ENCODE measurements at regions not wholly inside any gene's neighbourhood (a gene's known extent, or its start where the extent isn't known, plus 50 kb on each side); places are given as distances from the start of the nearest gene placed in this dataset.

DNA sequence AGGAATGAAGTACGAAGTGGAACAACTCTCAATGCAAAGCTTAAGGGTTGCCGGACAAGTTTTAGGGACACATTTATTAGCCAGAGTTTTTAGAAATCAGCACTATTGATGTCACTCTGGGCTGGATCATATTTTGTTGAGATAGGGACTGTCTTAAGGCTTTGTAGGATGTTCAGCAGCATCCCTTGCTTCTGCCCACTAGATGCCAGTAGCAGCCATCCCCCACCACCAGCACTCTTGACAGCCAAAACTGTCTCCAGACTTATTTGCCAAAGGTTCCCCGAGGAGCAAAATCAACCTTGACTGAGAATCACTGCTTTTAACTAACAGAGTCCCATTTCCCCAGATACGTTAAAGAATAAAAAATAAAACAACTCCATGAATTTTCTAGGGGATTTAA, 1497.3 kb downstream of the STIM2 start:
- no peak for DNase-seq

DNA sequence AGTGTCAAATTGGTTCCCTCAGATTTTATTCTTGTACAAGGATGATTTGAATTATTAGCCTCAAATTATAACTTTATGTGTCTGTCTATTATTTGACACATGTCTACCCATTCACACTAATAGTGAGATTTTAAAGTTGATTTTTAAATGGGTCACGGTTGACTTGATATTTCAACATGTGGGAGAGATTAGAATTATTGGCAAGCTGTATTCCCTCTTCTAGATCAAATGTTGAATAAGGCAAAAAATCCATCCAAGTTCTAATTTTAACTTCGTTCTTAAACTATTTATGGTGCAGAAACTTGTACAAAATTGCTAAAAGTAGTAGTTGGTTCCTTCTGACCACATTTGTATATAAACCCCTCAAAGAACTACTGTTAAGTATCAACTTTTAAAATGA, 1498.0 kb downstream of the STIM2 start:
- no peak for DNase-seq

DNA sequence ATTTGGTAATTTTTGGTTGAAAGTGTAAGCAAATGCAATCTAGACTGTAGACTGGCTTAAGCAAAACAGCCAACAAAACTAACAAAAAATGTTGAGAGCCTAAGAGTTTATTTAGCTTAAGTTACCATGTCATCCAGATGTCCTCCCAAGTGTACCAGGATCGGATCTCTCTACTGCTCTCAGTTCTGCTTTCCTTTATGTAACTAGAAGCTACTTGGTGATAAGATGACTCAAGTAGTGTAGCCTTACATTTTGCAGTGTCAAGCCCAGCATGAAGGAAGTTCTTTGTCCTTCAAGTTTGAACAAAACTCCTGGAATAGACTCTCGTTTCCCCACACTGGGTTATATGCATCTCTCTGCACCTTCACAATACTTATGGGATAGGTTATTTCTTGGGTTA, 1500.0 kb downstream of the STIM2 start:
- DNase-seq = no peak

DNA sequence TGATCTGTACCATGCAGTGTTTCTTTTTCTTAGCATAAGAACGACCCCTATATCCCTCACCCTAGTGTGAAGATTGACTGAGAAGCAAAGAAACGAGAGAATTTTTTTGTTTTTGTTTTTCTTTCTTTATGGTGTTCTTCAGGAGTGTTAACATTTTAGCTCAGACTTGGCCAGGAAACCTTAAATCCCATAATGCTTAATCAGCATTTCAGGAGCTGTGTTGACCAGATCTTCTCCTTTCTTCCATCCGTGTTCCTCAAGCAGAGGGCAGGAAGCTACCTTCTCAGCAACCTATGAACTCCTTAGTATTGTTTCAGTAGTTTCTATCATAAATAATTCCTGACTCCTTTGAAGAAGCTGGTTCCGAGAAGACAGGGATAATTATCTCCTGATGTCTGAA, 1501.5 kb downstream of the STIM2 start:
- DNase-seq = no peak

DNA sequence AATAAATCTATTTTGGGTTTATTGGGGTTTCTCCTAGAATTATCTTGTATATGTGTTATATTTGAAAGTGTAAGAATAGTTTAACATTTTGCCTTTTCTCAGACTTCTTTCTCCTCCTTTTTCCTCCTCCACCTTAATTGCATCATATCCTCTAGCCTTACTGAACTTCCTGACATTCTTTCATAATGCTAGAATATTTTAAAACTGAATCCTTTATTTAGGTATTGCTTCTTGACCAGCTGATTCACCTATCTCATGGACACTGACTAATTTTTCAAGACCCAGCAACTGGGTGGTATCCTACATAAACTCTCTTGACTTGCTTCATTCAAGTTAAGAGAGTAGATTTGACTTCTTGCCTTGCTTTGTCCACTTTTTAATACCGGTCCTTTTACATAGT, 1508.9 kb downstream of the STIM2 start:
- DNase-seq = no peak

DNA sequence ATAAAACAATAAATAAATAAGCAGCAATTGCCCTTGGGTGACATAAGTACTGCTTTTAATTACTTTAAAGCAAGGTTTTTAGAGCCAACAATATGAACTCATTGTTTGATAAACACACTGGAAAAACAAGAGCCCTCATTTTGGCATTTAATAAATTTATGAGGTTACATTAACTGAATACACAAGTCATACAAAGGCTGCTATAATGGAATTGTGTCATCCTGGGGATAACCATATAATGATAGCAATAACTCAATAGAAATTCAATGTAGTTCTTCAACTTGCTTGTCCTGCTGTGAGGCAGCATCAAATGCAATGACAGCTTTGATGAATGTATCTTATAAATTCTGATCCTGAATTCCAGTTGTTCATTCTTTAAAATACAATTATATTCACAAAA, 1512.5 kb downstream of the STIM2 start:
- no peak for DNase-seq

DNA sequence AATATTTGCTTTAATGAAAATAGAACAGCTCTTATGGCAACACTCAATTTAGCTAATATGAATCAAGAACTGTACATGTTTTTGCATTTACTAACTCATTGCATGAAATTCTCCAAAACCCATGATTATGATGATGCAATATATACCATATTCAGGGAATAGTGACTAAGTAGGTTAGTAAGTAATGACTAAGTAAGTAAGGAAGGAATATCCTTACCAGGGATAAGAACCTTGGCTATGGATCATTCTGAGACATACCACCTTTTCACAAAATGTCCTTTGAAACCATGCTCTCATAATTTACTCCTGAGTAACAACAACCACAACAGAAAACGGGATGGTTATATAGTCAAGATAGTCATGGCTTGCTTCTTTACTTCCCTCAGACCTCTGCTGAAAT, 1513.0 kb downstream of the STIM2 start:
- DNase-seq = no peak

DNA sequence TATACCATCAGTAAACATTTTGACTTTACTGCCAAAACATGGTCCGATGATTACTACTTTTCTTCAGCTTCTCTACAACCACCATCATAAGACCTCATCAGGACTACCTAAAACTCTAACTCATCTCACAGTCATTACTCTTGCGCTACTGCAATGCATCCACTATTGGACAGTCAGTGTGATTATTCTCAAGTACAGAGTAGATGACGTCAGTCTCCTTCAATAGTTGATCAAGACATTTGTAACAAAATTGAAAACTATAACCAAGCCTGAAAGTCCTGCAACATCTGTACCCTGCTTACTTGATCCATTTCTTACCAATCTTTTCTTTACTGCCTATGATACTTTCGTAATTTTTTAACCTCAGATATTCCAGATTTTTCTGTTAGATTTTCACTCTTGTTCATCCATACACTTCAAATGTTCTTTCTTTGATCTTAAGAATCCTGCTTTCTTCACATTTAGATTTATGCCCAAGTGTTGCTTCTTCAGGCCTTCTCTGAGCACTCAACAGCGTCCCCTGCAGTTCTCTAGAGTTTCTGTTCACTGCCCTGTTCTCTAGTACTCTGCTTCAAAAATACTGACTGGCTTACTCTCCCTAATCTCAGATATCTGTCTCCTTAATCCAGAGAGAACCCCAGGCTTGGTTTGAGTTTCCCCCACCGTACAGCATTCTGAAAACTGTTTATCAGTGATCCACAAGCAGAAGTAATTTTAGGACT, 1517.6 kb downstream of the STIM2 start:
- no peak for DNase-seq

DNA sequence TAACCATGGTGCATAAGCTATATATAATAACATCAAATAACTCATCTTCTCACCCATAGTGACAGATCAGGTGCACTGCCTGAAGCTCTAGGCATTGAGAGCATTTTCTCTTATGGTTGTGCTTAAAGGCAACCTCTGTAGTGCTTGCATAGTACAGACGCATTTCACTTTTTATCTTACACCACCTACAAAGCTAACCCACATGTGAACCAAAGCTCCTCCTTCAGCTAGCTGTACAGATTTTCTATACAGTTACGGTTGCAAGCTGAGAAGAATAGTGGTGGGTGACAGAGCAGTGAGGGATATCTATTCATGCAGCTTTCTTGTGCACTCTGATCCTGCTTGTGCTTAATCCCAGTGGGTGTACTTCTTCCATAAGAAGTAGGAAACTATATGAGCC, 1525.2 kb downstream of the STIM2 start:
- no peak for DNase-seq

DNA sequence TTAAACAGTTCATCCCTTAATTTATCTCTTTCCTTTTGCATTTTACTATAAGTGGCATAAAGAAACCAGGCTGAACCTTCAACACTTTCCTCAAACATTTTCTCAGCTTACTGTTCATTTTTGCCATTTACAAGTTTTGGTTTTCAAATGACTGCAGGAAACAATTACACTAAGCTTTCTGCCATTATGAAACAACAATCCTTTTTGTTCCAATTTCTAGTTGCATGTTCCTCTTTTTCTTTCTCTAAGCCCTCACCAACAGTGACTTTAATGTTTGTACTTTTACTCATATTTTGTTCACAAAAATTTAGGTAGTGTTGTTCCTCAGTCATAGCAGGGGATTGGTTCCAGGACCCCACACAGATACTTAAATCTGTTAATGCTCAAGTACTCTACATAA, 1526.1 kb downstream of the STIM2 start:
- no peak for DNase-seq

DNA sequence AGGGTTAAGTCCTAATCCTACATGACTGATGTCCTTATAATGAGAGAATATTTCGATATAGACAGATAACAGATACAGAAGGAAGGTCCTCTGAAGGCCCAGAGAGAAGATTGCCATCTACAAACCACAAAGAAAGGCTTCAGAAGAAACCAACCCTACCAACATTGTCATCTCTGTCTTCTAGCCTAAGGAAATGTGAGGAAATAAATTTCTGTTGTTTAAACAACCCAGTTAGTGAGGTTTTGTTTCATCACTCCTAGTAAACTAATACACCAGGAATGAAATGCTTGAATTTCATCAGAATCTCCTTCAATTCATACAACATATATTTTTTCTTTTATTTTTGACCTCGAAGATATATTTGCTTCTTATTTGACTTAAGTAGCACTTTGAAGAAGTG, 1527.8 kb downstream of the STIM2 start:
- DNase-seq = no peak

DNA sequence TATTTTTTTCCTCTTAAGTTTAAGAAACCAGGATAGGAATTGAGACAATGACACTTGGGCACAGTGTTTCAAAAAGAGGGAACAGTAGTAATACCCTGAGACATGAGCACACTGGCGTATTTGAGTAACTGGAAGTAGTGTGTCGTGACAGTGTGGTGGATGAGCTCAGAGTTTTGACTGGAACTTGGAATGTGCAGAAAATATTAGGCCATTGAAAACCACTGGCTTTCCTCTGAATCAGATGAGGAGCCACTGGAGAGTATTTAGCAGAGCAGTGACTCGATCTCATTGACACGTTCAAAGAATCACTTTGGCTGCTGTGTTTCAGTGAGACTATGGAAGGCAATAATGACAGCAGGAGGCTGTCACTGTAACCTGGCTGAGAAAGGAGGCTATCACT, 1531.2 kb downstream of the STIM2 start:
- DNase-seq = no peak

DNA sequence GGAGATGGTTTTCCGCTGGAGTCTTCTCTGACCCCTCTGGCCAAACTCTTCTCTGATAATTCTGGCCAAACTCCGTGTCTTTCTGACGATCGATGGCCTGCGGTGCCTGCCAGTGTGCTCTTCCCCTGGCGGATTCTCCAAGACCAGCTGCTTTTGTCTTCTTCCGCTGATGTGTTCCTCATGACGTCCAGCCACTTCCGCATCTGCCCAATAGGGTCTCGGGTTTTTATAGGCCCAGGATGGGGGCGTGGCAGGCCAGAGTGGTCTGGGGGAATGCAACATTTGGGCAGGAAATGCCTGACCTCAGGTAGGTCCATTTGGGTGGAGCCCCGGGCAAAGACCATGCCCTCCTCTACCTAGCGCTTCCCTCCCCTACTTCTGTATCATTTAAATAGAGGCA, 1542.1 kb downstream of the STIM2 start:
- no peak for DNase-seq

DNA sequence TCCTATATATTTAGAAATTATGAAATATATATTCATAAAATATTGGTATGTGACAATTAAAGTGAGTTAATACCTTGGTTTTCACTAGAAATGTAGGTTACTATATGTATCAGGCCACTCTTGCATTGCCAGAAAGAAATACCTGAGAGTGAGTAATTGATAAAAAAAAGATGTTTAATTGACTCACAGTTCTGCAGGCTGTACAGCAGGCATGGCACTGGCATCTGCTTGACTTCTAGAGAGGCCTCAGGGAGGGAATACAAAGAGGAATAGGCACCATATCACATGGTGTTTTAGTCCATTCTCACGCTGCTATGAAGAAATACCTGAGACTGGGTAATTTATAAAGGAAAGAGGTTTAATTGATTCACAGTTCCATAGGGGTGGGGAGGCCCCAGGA, 1560.6 kb downstream of the STIM2 start:
- no peak for DNase-seq

DNA sequence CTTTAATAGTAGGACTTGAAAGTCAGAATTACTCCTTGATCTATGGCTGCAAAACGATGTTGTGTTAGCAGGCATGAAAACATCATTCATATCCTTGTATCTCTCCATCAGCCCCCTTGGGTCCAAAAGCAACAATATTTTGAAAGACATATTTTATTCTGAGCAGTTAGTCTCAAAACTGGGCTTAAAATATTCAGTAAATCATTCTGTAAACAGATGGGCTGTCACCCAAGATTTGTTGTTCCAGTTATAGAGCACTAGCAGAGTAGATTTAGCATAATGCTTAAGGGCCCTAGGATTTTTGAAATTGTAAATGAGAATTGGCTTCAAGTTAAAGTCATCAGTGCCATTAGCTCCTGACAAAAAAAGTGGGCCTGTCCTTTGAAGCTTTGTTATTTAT, 1565.6 kb downstream of the STIM2 start:
- DNase-seq = no peak

DNA sequence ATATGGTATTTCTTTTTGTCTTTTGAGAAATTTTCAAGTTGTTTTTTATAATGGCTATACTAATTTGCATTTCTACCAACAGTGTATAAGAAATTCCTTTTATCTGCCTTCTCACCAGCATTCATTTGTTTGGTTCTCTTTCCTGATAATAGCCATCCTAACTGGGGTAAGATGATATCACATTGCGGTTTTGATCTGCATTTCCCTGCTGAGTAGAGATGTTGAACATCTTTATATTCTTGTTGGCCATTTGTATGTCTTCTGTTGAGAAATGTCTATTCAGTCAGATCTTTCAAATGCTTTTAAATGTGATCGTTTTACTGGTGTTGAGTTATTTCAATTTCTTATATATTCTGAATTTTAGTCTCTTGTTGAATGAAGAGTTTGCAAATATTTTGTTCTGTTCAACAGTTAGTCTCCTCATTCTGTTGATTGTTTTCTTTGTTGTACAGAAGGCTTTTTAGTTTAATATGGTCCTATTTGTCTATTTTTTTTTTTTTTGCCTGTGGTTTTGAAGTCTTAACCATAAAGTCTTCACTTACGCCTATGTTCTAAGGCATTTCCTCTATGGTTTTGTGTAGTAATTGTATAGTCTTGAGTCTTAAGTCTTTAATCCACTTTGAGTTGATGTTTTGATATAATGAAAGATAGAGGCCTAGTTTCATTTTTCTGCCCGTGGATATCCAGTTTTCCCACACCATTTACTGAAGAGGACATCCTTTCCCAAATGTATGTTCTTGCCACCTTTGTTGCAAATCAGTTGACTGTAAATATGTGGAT, 1566.9 kb downstream of the STIM2 start:
- DNase-seq = no peak

DNA sequence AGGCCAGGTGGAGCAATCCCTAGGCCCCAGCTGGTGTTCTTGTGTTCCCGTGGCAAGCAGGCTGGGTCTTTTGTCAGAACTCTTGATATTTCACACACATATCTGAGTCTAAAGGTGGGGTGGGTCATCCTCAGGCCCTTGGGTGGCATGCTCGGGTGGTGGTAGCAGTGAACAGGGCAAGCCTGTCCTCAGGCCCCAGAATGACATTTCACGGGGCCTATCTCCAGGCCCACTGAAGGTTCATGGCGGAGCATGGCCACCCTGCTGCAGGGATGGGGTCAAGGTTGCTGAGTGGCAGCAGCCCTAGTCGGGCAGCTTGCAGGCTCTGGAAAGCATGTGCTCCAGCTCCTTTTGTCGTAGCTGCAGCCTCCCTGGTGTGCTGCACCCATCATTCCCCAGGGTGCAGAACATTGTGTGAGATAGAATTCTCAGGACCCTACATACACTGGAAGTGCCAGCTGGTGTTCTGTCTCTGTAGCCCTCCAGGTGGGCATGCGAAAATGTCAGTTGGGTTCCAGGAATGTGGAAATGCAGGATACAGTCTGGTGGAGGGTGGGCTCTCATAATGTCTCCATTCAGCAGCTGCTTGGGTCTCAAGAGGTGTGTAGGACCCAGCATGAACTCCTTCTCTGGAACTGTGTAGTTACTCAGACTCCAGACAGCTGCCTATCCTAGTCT, 1571.8 kb downstream of the STIM2 start:
- no peak for DNase-seq

DNA sequence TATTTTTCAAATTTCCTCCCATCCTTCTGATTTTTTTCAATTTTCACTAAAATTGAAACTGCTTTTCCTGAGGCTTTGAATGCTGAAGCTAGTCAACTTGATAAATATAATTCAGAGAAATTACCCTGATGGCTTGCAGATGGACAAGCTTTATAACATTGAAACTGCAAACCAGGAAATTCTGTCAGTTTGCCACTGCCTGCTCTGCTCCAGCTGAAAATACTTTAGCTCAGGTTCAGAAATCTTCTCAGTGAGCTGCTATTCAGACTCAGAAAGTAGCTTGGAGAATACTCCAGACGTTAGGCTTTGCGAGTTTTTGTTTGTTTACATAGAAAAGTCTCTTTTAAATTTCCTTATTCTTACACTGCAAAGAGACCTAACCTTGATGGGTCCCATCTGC, 1574.7 kb downstream of the STIM2 start:
- no peak for DNase-seq

DNA sequence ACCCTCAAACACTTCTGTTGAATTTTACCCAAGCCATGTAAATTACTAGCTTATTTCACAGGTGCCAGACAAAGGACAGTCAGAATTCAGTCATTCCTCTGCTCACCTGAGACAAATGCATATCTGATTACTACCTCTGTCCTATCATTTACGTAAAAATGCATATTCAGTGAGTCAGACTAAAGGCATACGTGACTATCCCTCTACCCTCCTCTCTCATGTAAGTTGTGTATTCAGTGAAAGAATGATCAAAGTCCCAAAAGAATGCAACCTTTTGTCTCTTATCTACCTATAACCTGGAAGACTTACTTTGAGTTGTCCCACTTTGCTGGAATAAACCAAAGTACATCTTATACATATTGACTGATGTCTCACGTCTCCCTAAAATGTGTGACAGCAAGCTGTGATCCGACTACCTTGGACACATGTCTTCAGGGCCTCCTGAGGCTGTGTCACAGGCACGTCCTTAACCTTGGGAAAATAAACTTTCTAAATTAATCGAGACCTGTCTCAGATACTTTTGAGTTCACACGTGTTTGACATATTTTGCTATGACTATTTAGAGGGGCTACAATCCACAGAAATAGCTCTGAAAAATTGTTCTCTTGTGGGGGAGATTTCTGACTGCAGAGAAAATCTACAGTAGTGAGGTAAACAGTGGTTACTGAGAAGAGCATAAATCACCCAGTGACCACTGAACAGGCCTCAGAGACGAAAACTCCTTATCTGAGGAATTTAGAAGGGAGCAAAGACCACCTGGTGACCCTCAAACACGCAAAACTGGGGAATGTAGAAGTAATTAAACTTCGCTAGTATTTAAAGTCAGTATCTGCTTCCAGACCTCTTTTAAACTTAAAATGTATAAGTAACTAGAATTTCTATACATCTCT, 1575.8 kb downstream of the STIM2 start:
- DNase-seq = no peak

DNA sequence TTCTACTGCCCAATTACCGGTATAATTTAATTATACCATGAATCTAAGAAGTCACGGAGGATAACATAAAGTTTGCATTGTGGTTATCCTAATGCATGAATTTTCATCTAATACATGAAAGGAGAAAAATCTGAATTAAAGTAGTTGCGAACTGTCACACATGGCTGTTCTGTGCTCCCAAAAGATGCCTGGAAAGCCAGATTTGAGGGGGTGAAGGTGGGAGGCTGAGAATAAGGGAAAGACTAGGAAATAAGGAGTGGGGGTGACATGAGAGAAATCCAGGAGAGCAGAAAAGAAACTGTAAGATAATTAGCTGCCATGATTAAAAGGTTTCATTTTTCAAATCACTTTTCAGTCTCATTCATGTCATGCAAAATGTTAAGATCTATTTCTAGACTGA, 1582.7 kb downstream of the STIM2 start:
- no peak for DNase-seq

DNA sequence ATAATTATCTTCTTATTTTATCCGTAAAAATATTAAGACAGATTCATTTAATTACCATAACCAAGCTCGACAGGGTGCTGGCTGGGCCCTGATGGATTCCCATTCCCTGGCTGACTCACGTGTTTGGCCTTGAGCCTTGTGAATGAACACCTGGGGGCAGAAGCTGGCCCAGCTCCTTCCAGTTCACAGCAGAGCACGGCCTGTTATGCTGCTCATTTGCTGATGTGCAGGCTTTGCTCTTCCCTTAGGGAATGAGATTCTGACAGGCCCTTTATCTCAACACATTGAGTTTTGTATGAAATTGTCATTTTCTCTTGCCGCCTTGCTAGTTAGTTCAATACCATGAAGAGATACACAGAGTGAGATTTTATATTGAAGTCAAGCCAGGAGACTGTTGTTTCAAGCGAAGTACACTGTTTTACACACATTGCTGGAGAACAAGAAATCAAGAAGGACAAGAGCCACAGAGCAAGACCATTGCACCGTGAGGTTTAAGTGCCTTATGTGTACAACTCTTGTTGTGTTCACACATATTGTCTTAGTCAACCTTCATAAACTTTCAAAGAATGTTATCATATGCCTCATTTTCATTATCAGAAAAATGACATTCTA, 1583.3 kb downstream of the STIM2 start:
- no peak for DNase-seq

DNA sequence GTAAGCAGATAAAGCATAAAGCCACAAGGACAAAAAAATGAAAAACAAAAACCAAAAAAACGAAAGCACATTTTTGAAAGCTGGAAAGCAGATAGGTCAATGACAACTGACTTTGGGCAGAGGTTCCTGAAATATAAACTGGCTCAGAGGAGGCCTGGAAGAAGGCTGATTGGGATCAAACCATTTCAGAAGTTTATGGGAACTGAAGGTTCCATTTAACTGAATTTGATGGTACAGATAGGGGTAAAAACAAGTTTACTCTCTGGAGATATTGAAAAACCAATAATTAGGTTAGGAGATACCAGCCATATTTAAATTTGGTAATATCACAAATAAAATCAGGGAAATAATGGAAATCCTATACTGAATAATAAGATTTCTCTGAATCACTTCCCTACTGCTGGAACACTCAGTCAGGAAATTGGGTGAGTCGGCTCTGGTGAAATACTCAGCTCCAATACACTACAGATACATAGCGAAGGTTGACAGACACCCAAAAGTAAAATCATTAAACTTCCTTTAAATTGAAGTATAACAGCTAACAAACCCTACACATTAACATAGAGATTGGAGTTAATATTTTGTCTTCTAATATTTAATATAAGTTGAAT, 1584.3 kb downstream of the STIM2 start:
- DNase-seq = no peak
